AG04449 (cell line): ENCODE measurements at regions not wholly inside any gene's neighbourhood (a gene's known extent, or its start where the extent isn't known, plus 50 kb on each side); places are given as distances from the start of the nearest gene placed in this dataset.
"Not testable (repeated sequence)": the region's sequence is repeated elsewhere in the genome, so short reads cannot be mapped to it uniquely, and the experiment has no call there.

Experiments
- CTCF ChIA-PET: fragments of 350-600 bp; formaldehyde crosslinking; extraction: SDS; loops from one replicate; lab custom pipeline; 2021; ENCODE audit warnings: antibody characterized with exemption; lab: Yijun Ruan, JAX
- POLR2A ChIA-PET: fragments of 400-600, 350-600 bp; formaldehyde crosslinking; extraction: SDS; loops from one replicate; lab custom pipeline; 2020; ENCODE audit warnings: antibody characterized with exemption, inconsistent platforms; lab: Yijun Ruan, JAX
- DNase-seq: peaks from one replicate; pipeline ENCODE4 v3.0.0-alpha.2; 2010; ENCODE audit warnings: low read depth, low spot score
- H3K4me3 ChIP-seq: 2 replicates; pipeline ENCODE4 v1.5.1; 2011; ENCODE audit warnings: low read depth, mild to moderate bottlenecking, control low read depth, low read length
- TF ChIP-seq, protein P1 (sequence below): IDR thresholded peaks from one replicate; pipeline ENCODE4 v1.5.1; 2011; ENCODE audit warnings: mild to moderate bottlenecking, moderate library complexity, low read length, control low read depth, inconsistent platforms; ENCODE audit not compliant: insufficient read depth; ENCODE audit errors: missing control alignments

DNA sequence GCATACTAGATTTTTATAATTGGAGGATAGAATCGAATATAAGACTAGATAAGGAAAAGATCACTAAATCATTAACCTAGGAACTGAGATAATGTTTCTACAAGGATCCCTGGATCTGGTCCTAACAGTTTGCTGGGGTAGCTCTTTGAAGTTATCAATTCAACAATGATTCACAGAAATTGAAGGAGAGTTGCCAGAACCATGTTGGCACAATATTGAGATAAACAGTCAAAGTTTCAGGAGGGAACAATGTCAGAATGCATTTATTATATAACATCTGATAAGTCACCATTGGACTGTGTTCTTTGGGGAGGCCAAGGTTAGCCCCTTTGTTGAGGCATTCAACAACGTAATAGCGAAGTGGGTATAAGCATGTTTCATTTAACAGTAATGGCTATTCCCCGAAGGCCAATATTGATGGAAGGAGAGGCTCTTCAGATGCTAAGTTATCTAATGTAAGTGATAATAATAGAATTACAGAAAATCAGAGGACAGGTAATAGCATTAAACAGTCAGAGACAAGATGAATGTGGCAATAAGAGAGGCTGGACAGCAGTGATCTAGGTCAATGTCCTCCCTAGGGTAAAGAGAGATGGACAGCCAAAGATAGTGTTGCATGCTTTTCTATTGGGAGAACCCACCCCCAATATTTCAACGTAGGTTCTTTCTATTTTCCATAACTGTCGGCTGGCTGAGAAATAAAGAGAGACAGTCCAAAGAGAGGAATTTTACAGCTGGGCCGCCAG lies 604.8 kb upstream of the GYPC start:
- CTCF ChIA-PET: no interaction called here
- TF ChIP-seq, protein P1, sequence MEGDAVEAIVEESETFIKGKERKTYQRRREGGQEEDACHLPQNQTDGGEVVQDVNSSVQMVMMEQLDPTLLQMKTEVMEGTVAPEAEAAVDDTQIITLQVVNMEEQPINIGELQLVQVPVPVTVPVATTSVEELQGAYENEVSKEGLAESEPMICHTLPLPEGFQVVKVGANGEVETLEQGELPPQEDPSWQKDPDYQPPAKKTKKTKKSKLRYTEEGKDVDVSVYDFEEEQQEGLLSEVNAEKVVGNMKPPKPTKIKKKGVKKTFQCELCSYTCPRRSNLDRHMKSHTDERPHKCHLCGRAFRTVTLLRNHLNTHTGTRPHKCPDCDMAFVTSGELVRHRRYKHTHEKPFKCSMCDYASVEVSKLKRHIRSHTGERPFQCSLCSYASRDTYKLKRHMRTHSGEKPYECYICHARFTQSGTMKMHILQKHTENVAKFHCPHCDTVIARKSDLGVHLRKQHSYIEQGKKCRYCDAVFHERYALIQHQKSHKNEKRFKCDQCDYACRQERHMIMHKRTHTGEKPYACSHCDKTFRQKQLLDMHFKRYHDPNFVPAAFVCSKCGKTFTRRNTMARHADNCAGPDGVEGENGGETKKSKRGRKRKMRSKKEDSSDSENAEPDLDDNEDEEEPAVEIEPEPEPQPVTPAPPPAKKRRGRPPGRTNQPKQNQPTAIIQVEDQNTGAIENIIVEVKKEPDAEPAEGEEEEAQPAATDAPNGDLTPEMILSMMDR: no peak
- DNase-seq: no peak
- H3K4me3 ChIP-seq: no peak overlapping the region
- POLR2A ChIA-PET: no interaction called here

- POLR2A ChIA-PET, CTCF ChIA-PET, DNase-seq, H3K4me3 ChIP-seq: not testable (repeated sequence)
Measured at GRCh38 chr2:126051737-126052240, 604.2 kb upstream of the GYPC start.

GRCh38 chr2:126059379-126059778 lies 596.6 kb upstream of the GYPC start:
- ChIA-PET POLR2A (no interaction called here), CTCF (no interaction called here)
- TF ChIP-seq, protein P1: no peak
- no peak for DNase-seq
- no peak overlapping the region for H3K4me3 ChIP-seq

DNA sequence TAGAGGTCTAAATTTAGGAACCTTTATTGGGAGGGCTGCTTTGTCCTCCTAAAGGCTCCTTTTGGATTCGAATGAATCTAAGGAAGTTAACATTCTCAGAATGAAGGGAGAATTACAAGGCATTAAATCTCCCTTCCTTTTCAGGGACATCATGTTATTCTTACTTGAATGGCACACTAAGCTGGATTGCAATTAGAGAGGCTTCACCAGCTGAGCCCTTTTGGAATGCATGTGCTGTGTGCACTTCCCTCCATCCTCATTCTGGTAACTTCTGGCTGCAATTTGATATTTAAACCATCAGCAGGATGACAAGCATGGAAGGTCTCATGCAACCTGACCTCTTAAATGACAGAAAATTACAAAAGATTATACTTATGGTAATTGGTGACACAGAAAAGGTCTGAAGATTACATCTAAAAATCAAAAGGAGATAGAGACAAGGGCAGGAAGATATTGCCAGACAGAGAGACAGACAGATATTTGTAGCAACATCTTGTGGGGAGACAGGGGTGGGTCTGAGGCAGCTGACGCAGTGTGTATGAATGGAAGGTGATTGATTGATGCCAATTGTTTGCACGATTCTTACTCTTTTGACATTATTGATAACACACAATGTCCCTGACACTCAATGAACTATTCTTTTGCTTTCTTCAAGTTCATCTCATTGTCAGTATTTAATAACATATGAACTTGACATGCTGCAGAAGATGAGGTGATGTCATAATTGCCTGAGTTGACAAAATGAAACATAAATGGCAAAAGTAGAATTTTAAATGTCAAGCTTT lies 570.8 kb upstream of the GYPC start:
- TF ChIP-seq, protein P1: no peak
- DNase-seq: no peak
- CTCF ChIA-PET: no interaction called here
- POLR2A ChIA-PET: no interaction called here
- H3K4me3 ChIP-seq: no peak overlapping the region

DNA sequence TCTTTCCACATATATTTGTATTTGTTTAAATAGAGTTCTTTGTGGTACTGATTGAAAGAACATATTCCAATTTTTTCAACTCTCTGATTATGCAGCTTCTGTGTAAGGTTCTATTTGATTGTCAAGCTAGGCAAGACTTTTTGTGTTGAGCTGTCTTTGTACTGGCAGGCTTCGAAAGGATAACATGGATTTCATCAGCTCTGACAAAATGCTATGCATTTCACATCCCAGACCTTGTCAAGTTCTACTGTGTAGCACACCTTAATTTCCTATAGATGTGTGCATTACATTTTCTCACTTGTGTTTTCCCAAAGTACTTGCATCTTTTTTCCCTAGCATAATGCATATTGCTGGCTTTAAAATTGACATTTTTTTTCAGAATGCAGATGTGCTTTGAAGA lies 555.0 kb upstream of the GYPC start:
- POLR2A ChIA-PET: no interaction called here
- CTCF ChIA-PET: no interaction called here
- DNase-seq: no peak
- no peak overlapping the region for H3K4me3 ChIP-seq
- TF ChIP-seq, protein P1: no peak

GRCh38 chr2:126106006-126106405 lies 550.0 kb upstream of the GYPC start:
- POLR2A ChIA-PET: no interaction called here

More at GRCh38 chr2:126106006-126106405, 550.0 kb upstream of the GYPC start:
- CTCF ChIA-PET: no interaction called here
- TF ChIP-seq, protein P1: no peak
- DNase-seq: no peak
- H3K4me3 ChIP-seq: no peak overlapping the region
